CD14-positive monocyte (primary cell): ENCODE measurements at regions not wholly inside any gene's neighbourhood (a gene's known extent, or its start where the extent isn't known, plus 50 kb on each side); places are given as distances from the start of the nearest gene placed in this dataset.

Source experiments
- DNase-seq, 3 donors: peaks; one replicate each; pipeline ENCODE4 v3.0.0-alpha.2; 2011 to 2022
- H2AFZ ChIP-seq: 2 replicates; pipeline ENCODE4 v1.6.0; 2012; ENCODE audit warnings: mild to moderate bottlenecking, low read depth, low read length, inconsistent platforms; ENCODE audit not compliant: insufficient read depth, poor library complexity, severe bottlenecking
- H3K27ac ChIP-seq, 2 donors: 1 replicate in 1 of 2; 2 replicates in 1 of 2; pipeline ENCODE4 v1.5.1; 2012 to 2013; ENCODE audit warnings: low read length in 2 of 2, control low read depth in 1 of 2, inconsistent platforms in 1 of 2, low read depth in 1 of 2, mild to moderate bottlenecking in 1 of 2
- H3K27me3 ChIP-seq, 2 donors: one replicate each; pipeline versions ENCODE4 v1.6.0 to v1.6.1; 2011 to 2013; ENCODE audit warnings: low read length in 2 of 2; ENCODE audit not compliant: control insufficient read depth in 2 of 2, insufficient read depth in 2 of 2
- H3K36me3 ChIP-seq, 2 donors: replicated peaks in 1 of 2; 1 replicate in 1 of 2; 2 replicates in 1 of 2; pipeline versions ENCODE4 v1.5.1 to v1.6.1; 2012 to 2013; ENCODE audit warnings: low read length in 2 of 2, control low read depth in 1 of 2, inconsistent platforms in 1 of 2, mild to moderate bottlenecking in 1 of 2; ENCODE audit not compliant: insufficient read depth in 2 of 2, control insufficient read depth in 1 of 2
- H3K4me1 ChIP-seq, 2 donors: 1 replicate in 1 of 2; 2 replicates in 1 of 2; pipeline versions ENCODE4 v1.5.1 to v1.6.1; 2012 to 2013; ENCODE audit warnings: low read length in 2 of 2, control low read depth in 1 of 2, inconsistent platforms in 1 of 2, mild to moderate bottlenecking in 1 of 2, moderate library complexity in 1 of 2; ENCODE audit not compliant: insufficient read depth in 2 of 2, control insufficient read depth in 1 of 2
- H3K4me2 ChIP-seq: replicated peaks from 2 replicates; pipeline ENCODE3; 2012; ENCODE audit warnings: low read length, moderate library complexity, mild to moderate bottlenecking; ENCODE audit not compliant: poor library complexity, severe bottlenecking; ENCODE audit errors: extremely low read depth
- H3K4me3 ChIP-seq, 3 experiments: fragments of 200-600 bp in 1 of 3; sonication (generic) in 1 of 3; replicated peaks in 1 of 3; 1 replicate in 2 of 3; 2 replicates in 1 of 3; pipeline ENCODE4 v1.5.1; 2011 to 2013; ENCODE audit warnings: low read length in 3 of 3, mild to moderate bottlenecking in 3 of 3, control low read depth in 2 of 3, low read depth in 2 of 3, inconsistent platforms in 1 of 3, moderate library complexity in 1 of 3
- H3K79me2 ChIP-seq: 2 replicates; pipeline ENCODE4 v1.6.0; 2012; ENCODE audit warnings: mild to moderate bottlenecking, control low read depth, inconsistent platforms, low read length, moderate library complexity; ENCODE audit not compliant: insufficient read depth
- H3K9ac ChIP-seq: 2 replicates; pipeline ENCODE4 v1.6.0; 2017; ENCODE audit warnings: low read length, mild to moderate bottlenecking; ENCODE audit not compliant: insufficient read depth, poor library complexity, severe bottlenecking
- H3K9me3 ChIP-seq, 2 donors: replicated peaks in 1 of 2; 1 replicate in 1 of 2; 2 replicates in 1 of 2; pipeline versions ENCODE4 v1.5.1 to v1.6.1; 2012 to 2013; ENCODE audit warnings: low read length in 2 of 2, control low read depth in 1 of 2; ENCODE audit not compliant: control insufficient read depth in 1 of 2, insufficient read depth in 1 of 2
- H4K20me1 ChIP-seq: 2 replicates; pipeline ENCODE4 v1.6.0; 2012; ENCODE audit warnings: mild to moderate bottlenecking, low read length, control low read depth, moderate library complexity; ENCODE audit not compliant: insufficient read depth
- H3K27ac Mint-ChIP-seq, 7 donors: one replicate each; pipeline ENCODE4 v1.8.0; 2020; ENCODE audit warnings: mild to moderate bottlenecking in 7 of 7, mixed read lengths in 7 of 7, moderate library complexity in 6 of 7, inconsistent platforms in 2 of 7
- H3K27me3 Mint-ChIP-seq, 3 donors: one replicate each; pipeline ENCODE4 v1.8.0; 2021 to 2022; ENCODE audit warnings: low read depth in 3 of 3, mild to moderate bottlenecking in 3 of 3, mixed read lengths in 3 of 3, moderate library complexity in 3 of 3, inconsistent platforms in 1 of 3
- H3K36me3 Mint-ChIP-seq, 2 donors: one replicate each; pipeline ENCODE4 v1.8.0; 2020; ENCODE audit warnings: mixed read lengths in 2 of 2, inconsistent platforms in 1 of 2, mild to moderate bottlenecking in 1 of 2
- H3K4me1 Mint-ChIP-seq: one replicate; pipeline ENCODE4 v1.8.0; 2020; ENCODE audit warnings: mild to moderate bottlenecking, mixed read lengths
- H3K4me3 Mint-ChIP-seq, 2 donors: one replicate each; pipeline ENCODE4 v1.8.0; 2020; ENCODE audit warnings: mild to moderate bottlenecking in 2 of 2, mixed read lengths in 2 of 2, moderate library complexity in 1 of 2
- H3K9me3 Mint-ChIP-seq, 7 donors: one replicate each; pipeline ENCODE4 v1.8.0; 2020 to 2022; ENCODE audit warnings: mixed read lengths in 7 of 7, mild to moderate bottlenecking in 6 of 7, moderate library complexity in 6 of 7, inconsistent platforms in 2 of 7
- WGBS: methylation state at CpG from one replicate; pipeline ENCODE4 v1.1.5; 2013; ENCODE audit warnings: missing lambda C conversion rate; ENCODE audit not compliant: insufficient coverage; 5-methylcytosine and 5-hydroxymethylcytosine counted together
- intact Hi-C, 2 donors: fragments of 100-400 bp; cut with micrococcal nuclease; formaldehyde crosslinking; loops; one replicate each; pipeline versions ENCODE4 v1.15.0 to v1.15.1; 2023
- TF ChIP-seq, protein P1 (sequence below): fragments of 200-600 bp; IDR thresholded peaks from one replicate; pipeline ENCODE4 v1.8.0; 2022; ENCODE audit warnings: antibody characterized with exemption, mild to moderate bottlenecking

DNA sequence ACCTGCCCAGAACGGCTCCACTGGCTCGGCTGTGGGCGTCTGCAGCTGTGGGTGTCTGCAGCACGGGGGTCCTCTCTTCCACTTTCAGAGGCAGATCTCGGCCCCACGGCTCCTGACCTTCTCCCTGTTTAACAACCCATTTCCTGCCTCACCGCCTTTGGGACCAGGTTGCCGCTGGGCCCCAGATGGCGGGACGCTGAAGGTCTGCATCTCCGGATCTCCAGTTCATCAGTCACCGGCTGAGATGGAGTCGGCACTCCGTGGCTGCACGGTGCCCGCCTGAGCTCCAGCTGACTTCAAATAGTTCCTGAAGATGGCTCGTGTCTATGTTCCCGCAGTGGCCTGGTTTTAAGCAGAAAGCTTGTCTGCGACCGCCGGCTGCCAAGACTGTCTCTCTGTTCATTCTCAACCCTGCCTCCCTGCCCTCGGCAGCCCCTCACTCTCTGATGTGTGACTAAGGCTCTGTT, 475.9 kb downstream of the BRD1 start:
- DNase-seq: no peak
- Histone ChIP-seq H3K27me3 (peaks cover 0 to 3% of the 10 kb centered on the region in 2 donors), H2AFZ (no peak overlapping the region), H3K27ac (no peak overlapping the region), H3K4me1 (no peaks in the 10 kb centered on the region), H3K36me3 (no peaks in the 10 kb centered on the region), H3K79me2 (no peaks in the 10 kb centered on the region), H3K4me2 (no peak overlapping the region), H3K9me3 (no peaks in the 10 kb centered on the region), H3K4me3 (no peak overlapping the region), H3K9ac (no peak overlapping the region), H4K20me1 (no peaks in the 10 kb centered on the region)
- Mint-ChIP-seq H3K36me3 (no peaks in the 10 kb centered on the region), H3K27me3 (peaks cover 9 to 13% (median 11%) of the 10 kb centered on the region in 3 donors), H3K4me1 (no peaks in the 10 kb centered on the region), H3K9me3 (peaks cover 0 to 4% (median 0%) of the 10 kb centered on the region in 7 donors), H3K27ac (no peak overlapping the region), H3K4me3 (no peak overlapping the region)
- intact Hi-C loops: no loop called here
- 94% methylated on average over 22 of the region's 22 CpGs for WGBS
- TF ChIP-seq, protein P1, sequence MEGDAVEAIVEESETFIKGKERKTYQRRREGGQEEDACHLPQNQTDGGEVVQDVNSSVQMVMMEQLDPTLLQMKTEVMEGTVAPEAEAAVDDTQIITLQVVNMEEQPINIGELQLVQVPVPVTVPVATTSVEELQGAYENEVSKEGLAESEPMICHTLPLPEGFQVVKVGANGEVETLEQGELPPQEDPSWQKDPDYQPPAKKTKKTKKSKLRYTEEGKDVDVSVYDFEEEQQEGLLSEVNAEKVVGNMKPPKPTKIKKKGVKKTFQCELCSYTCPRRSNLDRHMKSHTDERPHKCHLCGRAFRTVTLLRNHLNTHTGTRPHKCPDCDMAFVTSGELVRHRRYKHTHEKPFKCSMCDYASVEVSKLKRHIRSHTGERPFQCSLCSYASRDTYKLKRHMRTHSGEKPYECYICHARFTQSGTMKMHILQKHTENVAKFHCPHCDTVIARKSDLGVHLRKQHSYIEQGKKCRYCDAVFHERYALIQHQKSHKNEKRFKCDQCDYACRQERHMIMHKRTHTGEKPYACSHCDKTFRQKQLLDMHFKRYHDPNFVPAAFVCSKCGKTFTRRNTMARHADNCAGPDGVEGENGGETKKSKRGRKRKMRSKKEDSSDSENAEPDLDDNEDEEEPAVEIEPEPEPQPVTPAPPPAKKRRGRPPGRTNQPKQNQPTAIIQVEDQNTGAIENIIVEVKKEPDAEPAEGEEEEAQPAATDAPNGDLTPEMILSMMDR: no peak

DNA sequence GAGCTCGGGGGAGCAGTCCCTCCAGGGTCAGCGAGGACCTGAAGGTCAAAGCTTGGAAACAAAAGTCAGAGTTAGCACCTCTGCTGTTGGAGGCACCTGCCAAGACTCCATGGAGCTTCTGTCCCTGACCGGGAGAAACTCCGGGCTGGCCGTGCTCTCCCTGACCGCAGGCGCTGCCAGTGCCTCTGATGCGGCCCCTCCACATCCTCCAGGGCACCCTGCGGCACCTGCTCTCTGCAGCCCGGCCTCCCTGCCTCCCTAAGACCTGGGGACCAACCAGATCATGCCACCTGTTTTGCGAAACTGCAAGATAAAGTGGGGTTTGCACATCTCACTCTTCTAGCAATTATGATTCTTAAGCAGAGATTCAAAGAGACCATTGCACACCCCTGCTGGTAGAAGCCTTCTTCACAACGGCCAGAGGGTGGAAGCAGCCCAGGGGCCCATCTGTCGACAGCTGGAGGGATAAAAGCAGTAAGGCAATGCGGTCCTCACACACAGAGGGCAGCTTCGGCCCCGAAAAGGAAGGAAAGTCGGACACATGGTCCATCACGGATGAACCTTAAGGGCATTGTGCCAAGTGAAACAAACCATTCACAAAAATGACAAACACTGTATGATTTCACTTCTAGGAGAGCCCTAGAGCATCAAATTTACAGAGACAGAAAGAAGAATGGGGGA, 477.1 kb downstream of the BRD1 start:
- Mint-ChIP-seq H3K4me1 (no peaks in the 10 kb centered on the region), H3K9me3 (peaks cover 0 to 4% (median 0%) of the 10 kb centered on the region in 7 donors), H3K27me3 (peaks cover 8 to 11% (median 9%) of the 10 kb centered on the region in 3 donors), H3K27ac (no peak overlapping the region), H3K36me3 (no peaks in the 10 kb centered on the region), H3K4me3 (no peak overlapping the region)
- 84% methylated on average over 12 of the region's 18 CpGs for WGBS
- no peaks in the 10 kb centered on the region for H3K36me3 ChIP-seq
- TF ChIP-seq, protein P1: no peak
- H3K4me2 ChIP-seq: no peak overlapping the region
- H3K4me1 ChIP-seq: no peaks in the 10 kb centered on the region
- H2AFZ ChIP-seq: no peak overlapping the region
- no peak overlapping the region for H3K9ac ChIP-seq
- no peaks in the 10 kb centered on the region for H4K20me1 ChIP-seq
- peaks cover 0 to 3% of the 10 kb centered on the region in 2 donors for H3K27me3 ChIP-seq
- no peak overlapping the region for H3K27ac ChIP-seq
- H3K9me3 ChIP-seq: no peaks in the 10 kb centered on the region
- H3K79me2 ChIP-seq: no peaks in the 10 kb centered on the region
- DNase-seq: no peak
- H3K4me3 ChIP-seq: no peak overlapping the region
- intact Hi-C loops: no loop called here
